ENCODE measurements at regions not wholly inside any gene's neighbourhood (a gene's known extent, or its start where the extent isn't known, plus 50 kb on each side); places are given as distances from the start of the nearest gene placed in this dataset.

- H3K4me3 Mint-ChIP-seq: no peak overlapping the region
- no peaks in the 10 kb centered on the region for H3K36me3 Mint-ChIP-seq (ENCODE audit: low read depth)
- H3K27me3 Mint-ChIP-seq (ENCODE audit: insufficient read depth): peaks cover 4% of the 10 kb centered on the region
- no peaks in the 10 kb centered on the region for H3K9me3 Mint-ChIP-seq
- no peaks in the 10 kb centered on the region for H3K36me3 ChIP-seq (ENCODE audit: control insufficient read depth, insufficient read depth, low read length)
- H3K4me3 ChIP-seq (ENCODE audit: low read length): no peak overlapping the region
- WGBS, 2 experiments (ENCODE audit: insufficient coverage in 1 of 2, insufficient read length in 1 of 2): 95% methylated on average over 1 of the region's 1 CpG; no CpG with 5 or more reads in 1 of the 2 experiments
- H3K27me3 ChIP-seq (ENCODE audit: control insufficient read depth, insufficient read depth, low read length, poor library complexity, severe bottlenecking): no peaks in the 10 kb centered on the region
- TF ChIP-seq CTCF (conservative IDR thresholded peaks at IDR 0.05): no peak
- no peak overlapping the region for H3K27ac ChIP-seq (ENCODE audit: low read depth, low read length)
- peaks cover 1% of the 10 kb centered on the region for H3K4me1 Mint-ChIP-seq
- H3K9me3 ChIP-seq (ENCODE audit: control insufficient read depth, low read length): peaks cover 8% of the 10 kb centered on the region
- H3K27ac Mint-ChIP-seq: no peak overlapping the region
- no peak overlapping the region for H3K9ac ChIP-seq (ENCODE audit: extremely low read depth, low read length, poor library complexity, severe bottlenecking)
- H3K4me1 ChIP-seq (ENCODE audit: control insufficient read depth, insufficient read depth, low read length): no peaks in the 10 kb centered on the region
- no peak for DNase-seq
Measured at GRCh38 chr18:53677480-53677879, 547.0 kb downstream of the MBD2 start.

DNA sequence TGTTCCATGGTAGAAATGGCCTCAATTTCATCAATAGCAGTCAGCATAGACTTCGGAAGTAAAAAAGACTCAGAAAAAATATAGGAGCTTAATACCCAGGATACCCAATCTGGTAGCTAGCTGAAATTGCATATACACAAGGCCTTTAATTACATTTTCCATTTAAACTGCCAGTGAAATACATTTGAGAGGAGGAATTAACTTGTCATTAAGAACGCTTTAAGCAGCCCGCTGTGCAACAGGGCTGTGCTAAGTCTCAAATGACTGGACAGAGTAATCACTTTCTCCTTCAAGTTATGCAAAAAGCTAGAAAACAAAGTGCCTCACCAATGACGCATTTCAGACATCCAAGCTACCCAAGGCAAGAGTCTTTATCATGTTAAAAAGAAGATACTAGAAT, 558.8 kb downstream of the MBD2 start:
- TF ChIP-seq CTCF (conservative IDR thresholded peaks at IDR 0.05): no peak
- H3K36me3 Mint-ChIP-seq (ENCODE audit: low read depth): no peaks in the 10 kb centered on the region
- no peaks in the 10 kb centered on the region for H3K36me3 ChIP-seq (ENCODE audit: control insufficient read depth, insufficient read depth, low read length)
- H3K4me3 Mint-ChIP-seq: no peak overlapping the region
- no peaks in the 10 kb centered on the region for H3K27me3 Mint-ChIP-seq (ENCODE audit: insufficient read depth)
- H3K9me3 ChIP-seq (ENCODE audit: control insufficient read depth, low read length): peaks cover 20% of the 10 kb centered on the region
- H3K9ac ChIP-seq (ENCODE audit: extremely low read depth, low read length, poor library complexity, severe bottlenecking): no peak overlapping the region
- H3K27ac Mint-ChIP-seq: no peak overlapping the region
- H3K4me1 Mint-ChIP-seq: no peaks in the 10 kb centered on the region
- H3K4me3 ChIP-seq (ENCODE audit: low read length): no peak overlapping the region
- WGBS, 2 experiments (ENCODE audit: insufficient coverage in 1 of 2, insufficient read length in 1 of 2): 93% methylated on average over 3 of the region's 4 CpGs
- H3K27me3 ChIP-seq (ENCODE audit: control insufficient read depth, insufficient read depth, low read length, poor library complexity, severe bottlenecking): no peaks in the 10 kb centered on the region
- no peak for DNase-seq
- H3K9me3 Mint-ChIP-seq: peaks cover 19% of the 10 kb centered on the region
- H3K4me1 ChIP-seq (ENCODE audit: control insufficient read depth, insufficient read depth, low read length): no peaks in the 10 kb centered on the region
- H3K27ac ChIP-seq (ENCODE audit: low read depth, low read length): no peak overlapping the region

DNA sequence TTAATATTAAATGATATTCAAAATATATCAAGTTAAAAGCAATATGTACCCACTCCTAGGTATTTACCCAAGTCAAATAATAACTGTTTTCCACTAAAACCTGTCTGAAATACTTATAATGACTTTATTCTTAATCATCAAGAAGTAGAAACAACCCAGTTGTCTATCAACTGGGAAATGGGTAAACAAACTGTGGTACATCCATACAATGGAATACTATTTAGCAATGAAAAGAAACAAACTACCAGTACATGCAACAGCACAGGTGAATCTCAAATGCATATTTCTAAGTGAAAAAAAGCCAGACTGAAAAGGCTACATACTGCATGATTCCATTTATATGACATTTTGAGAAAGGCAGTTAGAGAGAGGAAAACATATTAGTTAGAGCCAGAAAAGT, 559.9 kb downstream of the MBD2 start:
- H3K4me1 ChIP-seq (ENCODE audit: control insufficient read depth, insufficient read depth, low read length): no peaks in the 10 kb centered on the region
- no peak for DNase-seq
- H3K27ac ChIP-seq (ENCODE audit: low read depth, low read length): no peak overlapping the region
- Mint-ChIP-seq H3K4me3 (no peak overlapping the region), H3K4me1 (no peaks in the 10 kb centered on the region), H3K27me3 (ENCODE audit: insufficient read depth) (no peaks in the 10 kb centered on the region), H3K9me3 (peaks cover 15% of the 10 kb centered on the region), H3K36me3 (ENCODE audit: low read depth) (no peaks in the 10 kb centered on the region), H3K27ac (no peak overlapping the region)
- no peak for TF ChIP-seq CTCF (conservative IDR thresholded peaks at IDR 0.05)
- no peaks in the 10 kb centered on the region for H3K36me3 ChIP-seq (ENCODE audit: control insufficient read depth, insufficient read depth, low read length)
- H3K9me3 ChIP-seq (ENCODE audit: control insufficient read depth, low read length): peaks cover 11% of the 10 kb centered on the region
- no peak overlapping the region for H3K9ac ChIP-seq (ENCODE audit: extremely low read depth, low read length, poor library complexity, severe bottlenecking)
- no peak overlapping the region for H3K4me3 ChIP-seq (ENCODE audit: low read length)
- H3K27me3 ChIP-seq (ENCODE audit: control insufficient read depth, insufficient read depth, low read length, poor library complexity, severe bottlenecking): no peaks in the 10 kb centered on the region

Data from endodermal cell (in vitro differentiated cells).